Type B pancreatic cell (in vitro differentiated cells): ENCODE measurements at regions not wholly inside any gene's neighbourhood (a gene's known extent, or its start where the extent isn't known, plus 50 kb on each side); places are given as distances from the start of the nearest gene placed in this dataset.

Experiments
- DNase-seq: peaks from one replicate; pipeline ENCODE4 v3.0.0; 2021; ENCODE audit warnings: mixed read lengths; ENCODE audit not compliant: unreplicated experiment; ENCODE audit errors: extremely low spot score
- H3K27ac Mint-ChIP-seq: 2 replicates; pipeline ENCODE4 v1.8.0; 2021; ENCODE audit warnings: mild to moderate bottlenecking, mixed read lengths
- H3K27me3 Mint-ChIP-seq: 2 replicates; pipeline ENCODE4 v1.8.0; 2021; ENCODE audit warnings: mixed read lengths
- H3K36me3 Mint-ChIP-seq: 2 replicates; pipeline ENCODE4 v1.8.0; 2021; ENCODE audit warnings: mixed read lengths
- H3K4me1 Mint-ChIP-seq: one replicate; pipeline ENCODE4 v1.8.0; 2021; ENCODE audit warnings: mixed read lengths; ENCODE audit not compliant: unreplicated experiment
- H3K4me3 Mint-ChIP-seq: 2 replicates; pipeline ENCODE4 v1.8.0; 2021; ENCODE audit warnings: mild to moderate bottlenecking, mixed read lengths
- H3K9me3 Mint-ChIP-seq: 2 replicates; pipeline ENCODE4 v1.8.0; 2021; ENCODE audit warnings: mixed read lengths
- CTCF ChIP-seq: fragments of 200-600 bp; sonication (generic); conservative IDR thresholded peaks from 2 replicates; pipeline ENCODE4 v1.5.0; 2021; ENCODE audit warnings: antibody characterized with exemption, mild to moderate bottlenecking

GRCh38 chr20:6892724-6893123 is 125.2 kb downstream of the BMP2 start:
- H3K27ac Mint-ChIP-seq = no peak overlapping the region
- TF ChIP-seq CTCF = no peak

GRCh38 chr20:6898928-6899327 is 131.4 kb downstream of the BMP2 start:
- DNase-seq = no peak
- no peaks in the 10 kb centered on the region for H3K9me3 Mint-ChIP-seq
- H3K27me3 Mint-ChIP-seq = peaks cover 7% of the 10 kb centered on the region
- H3K4me1 Mint-ChIP-seq = no peaks in the 10 kb centered on the region
- peaks cover 3% of the 10 kb centered on the region for H3K36me3 Mint-ChIP-seq
- no peak overlapping the region for H3K4me3 Mint-ChIP-seq
- TF ChIP-seq CTCF = no peak
- H3K27ac Mint-ChIP-seq = no peak overlapping the region

More at GRCh38 chr20:6892724-6893123, 125.2 kb downstream of the BMP2 start:
- Mint-ChIP-seq H3K4me1 (no peaks in the 10 kb centered on the region), H3K9me3 (no peaks in the 10 kb centered on the region), H3K4me3 (no peak overlapping the region), H3K36me3 (peaks cover 3% of the 10 kb centered on the region), H3K27me3 (peaks cover 4% of the 10 kb centered on the region)
- DNase-seq = no peak

- no peak overlapping the region for H3K27ac Mint-ChIP-seq
- no peaks in the 10 kb centered on the region for H3K9me3 Mint-ChIP-seq
- DNase-seq = no peak
- no peak for TF ChIP-seq CTCF
- peaks cover 5% of the 10 kb centered on the region for H3K27me3 Mint-ChIP-seq
- no peak overlapping the region for H3K4me3 Mint-ChIP-seq
- H3K36me3 Mint-ChIP-seq = no peaks in the 10 kb centered on the region
- peaks cover 3% of the 10 kb centered on the region for H3K4me1 Mint-ChIP-seq
Measured at GRCh38 chr20:6906871-6907270, 139.4 kb downstream of the BMP2 start.

GRCh38 chr20:6908673-6909072 is 141.2 kb downstream of the BMP2 start:
- peaks cover 3% of the 10 kb centered on the region for H3K4me1 Mint-ChIP-seq
- H3K27me3 Mint-ChIP-seq = peaks cover 8% of the 10 kb centered on the region
- DNase-seq = no peak
- H3K27ac Mint-ChIP-seq = no peak overlapping the region
- no peaks in the 10 kb centered on the region for H3K36me3 Mint-ChIP-seq
- no peaks in the 10 kb centered on the region for H3K9me3 Mint-ChIP-seq
- H3K4me3 Mint-ChIP-seq = no peak overlapping the region
- no peak for TF ChIP-seq CTCF

- H3K4me3 Mint-ChIP-seq = no peak overlapping the region
- H3K4me1 Mint-ChIP-seq = peaks cover 3% of the 10 kb centered on the region
- no peaks in the 10 kb centered on the region for H3K36me3 Mint-ChIP-seq
- peaks cover 8% of the 10 kb centered on the region for H3K27me3 Mint-ChIP-seq
- TF ChIP-seq CTCF = no peak
- DNase-seq = no peak
- H3K9me3 Mint-ChIP-seq = no peaks in the 10 kb centered on the region
- no peak overlapping the region for H3K27ac Mint-ChIP-seq
Measured at GRCh38 chr20:6909608-6910007, 142.1 kb downstream of the BMP2 start.

- Mint-ChIP-seq H3K9me3 (no peaks in the 10 kb centered on the region), H3K27me3 (peaks cover 11% of the 10 kb centered on the region), H3K4me1 (no peaks in the 10 kb centered on the region), H3K36me3 (no peaks in the 10 kb centered on the region), H3K4me3 (no peak overlapping the region), H3K27ac (no peak overlapping the region)
- TF ChIP-seq CTCF = no peak
- no peak for DNase-seq
Measured at GRCh38 chr20:6914986-6915385, 147.5 kb downstream of the BMP2 start.
